GM23338 (cell line): ENCODE measurements at regions not wholly inside any gene's neighbourhood (a gene's known extent, or its start where the extent isn't known, plus 50 kb on each side); places are given as distances from the start of the nearest gene placed in this dataset.

Experiments used
- ATAC-seq: fragments of 200-7000 bp; cut with Tn5 transposase; 3 replicates; pipeline ENCODE4 v1.9.1; 2020
- DNase-seq: peaks from one replicate; pipeline ENCODE4 v3.0.0-alpha.2; 2015; ENCODE audit warnings: low spot score
- H2AFZ ChIP-seq: fragments of 200-600 bp; sonication (generic); 2 replicates; pipeline ENCODE4 v1.8.0; 2016; ENCODE audit warnings: antibody characterized with exemption, mild to moderate bottlenecking, moderate library complexity
- H3F3A ChIP-seq: fragments of 200-600 bp; sonication (generic); replicated peaks from 2 replicates; pipeline ENCODE4 v1.8.0; 2017; ENCODE audit warnings: antibody characterized with exemption, mixed run types, low read depth
- H3K27ac ChIP-seq: fragments of 200-600 bp; sonication (generic); 2 replicates; pipeline ENCODE4 v1.6.1; 2016; ENCODE audit warnings: low read depth
- H3K27me3 ChIP-seq: fragments of 200-600 bp; sonication (generic); 2 replicates; pipeline ENCODE4 v1.8.0; 2016; ENCODE audit warnings: mild to moderate bottlenecking, mixed run types, moderate library complexity; ENCODE audit not compliant: insufficient read depth
- H3K36me3 ChIP-seq: fragments of 200-600 bp; sonication (generic); 2 replicates; pipeline ENCODE4 v1.8.0; 2016; ENCODE audit warnings: mild to moderate bottlenecking; ENCODE audit not compliant: insufficient read depth
- H3K4me1 ChIP-seq: fragments of 200-600 bp; sonication (generic); 2 replicates; pipeline ENCODE4 v1.8.0; 2016; ENCODE audit warnings: mild to moderate bottlenecking, moderate library complexity; ENCODE audit not compliant: insufficient read depth
- H3K4me2 ChIP-seq: fragments of 200-600 bp; sonication (generic); 2 replicates; pipeline ENCODE4 v1.7.1; 2017; ENCODE audit warnings: mixed run types
- H3K4me3 ChIP-seq: fragments of 200-600 bp; sonication (generic); 2 replicates; pipeline ENCODE4 v1.6.1; 2016; ENCODE audit warnings: mixed run types
- H3K79me2 ChIP-seq: fragments of 200-600 bp; sonication (generic); replicated peaks from 2 replicates; pipeline ENCODE4 v1.8.0; 2017; ENCODE audit warnings: mild to moderate bottlenecking; ENCODE audit not compliant: insufficient read depth
- H3K9me2 ChIP-seq: fragments of 200-600 bp; sonication (generic); 2 replicates; pipeline ENCODE4 v1.8.0; 2017; ENCODE audit not compliant: insufficient read depth
- H4K20me1 ChIP-seq: fragments of 200-600 bp; sonication (generic); replicated peaks from 2 replicates; pipeline ENCODE4 v1.8.0; 2017; ENCODE audit warnings: mild to moderate bottlenecking; ENCODE audit not compliant: insufficient read depth
- H3K27ac Mint-ChIP-seq: 2 replicates; pipeline ENCODE4 v1.8.0; 2020; ENCODE audit warnings: inconsistent platforms, mild to moderate bottlenecking, moderate library complexity, mixed read lengths
- H3K27me3 Mint-ChIP-seq: 3 replicates; pipeline ENCODE4 v1.8.0; 2022; ENCODE audit warnings: low read depth, mild to moderate bottlenecking, moderate library complexity, mixed read lengths, inconsistent platforms; ENCODE audit not compliant: insufficient read depth, poor library complexity
- H3K36me3 Mint-ChIP-seq: 3 replicates; pipeline ENCODE4 v1.8.0; 2021; ENCODE audit warnings: low read depth, mild to moderate bottlenecking, inconsistent platforms, moderate library complexity, mixed read lengths
- H3K4me1 Mint-ChIP-seq: 3 replicates; pipeline ENCODE4 v1.8.0; 2020; ENCODE audit warnings: mild to moderate bottlenecking, inconsistent platforms, mixed read lengths
- H3K4me3 Mint-ChIP-seq: 3 replicates; pipeline ENCODE4 v1.8.0; 2021; ENCODE audit warnings: moderate library complexity, mild to moderate bottlenecking, inconsistent platforms, mixed read lengths
- H3K9me3 Mint-ChIP-seq: 3 replicates; pipeline ENCODE4 v1.8.0; 2020; ENCODE audit warnings: moderate library complexity, mild to moderate bottlenecking, inconsistent platforms, mixed read lengths
- CREB1 ChIP-seq: fragments of 250-450 bp; sonication (Bioruptor Pico); IDR thresholded peaks from 2 replicates; pipeline ENCODE4 v1.5.0; 2020; ENCODE audit warnings: low read depth, mild to moderate bottlenecking, moderate library complexity
- CTCF ChIP-seq, 2 experiments: fragments of 200-600 bp in 1 of 2; sonication (generic) in 1 of 2; conservative IDR thresholded peaks; 2 replicates each; pipeline versions ENCODE4 v1.5.1 to v1.6.1; 2016 to 2017; ENCODE audit warnings: antibody characterized with exemption in 2 of 2, low read depth in 2 of 2, mild to moderate bottlenecking in 2 of 2, moderate library complexity in 1 of 2
- ETS1 ChIP-seq: IDR thresholded peaks from 2 replicates; pipeline ENCODE4 v1.6.1; 2016; ENCODE audit warnings: antibody characterized with exemption
- EZH2 ChIP-seq: fragments of 200-600 bp; sonication (generic); IDR thresholded peaks from one replicate; pipeline ENCODE4 v1.8.0; 2017; ENCODE audit warnings: antibody characterized with exemption, mild to moderate bottlenecking, low read depth; ENCODE audit not compliant: unreplicated experiment
- EZH2phosphoT487 ChIP-seq: fragments of 200-600 bp; sonication (generic); IDR thresholded peaks from one replicate; pipeline ENCODE4 v1.8.1; 2018; ENCODE audit warnings: antibody characterized with exemption; ENCODE audit not compliant: unreplicated experiment
- JUNB ChIP-seq: IDR thresholded peaks from one replicate; pipeline ENCODE4 v1.6.1; 2016; ENCODE audit warnings: antibody characterized with exemption; ENCODE audit not compliant: unreplicated experiment
- NANOG ChIP-seq: IDR thresholded peaks from 2 replicates; pipeline ENCODE4 v1.6.1; 2016; ENCODE audit warnings: antibody characterized with exemption, borderline replicate concordance
- POLR2AphosphoS5 ChIP-seq: IDR thresholded peaks from 2 replicates; pipeline ENCODE4 v1.6.1; 2016; ENCODE audit warnings: antibody characterized with exemption, low read depth
- REST ChIP-seq: IDR thresholded peaks from one replicate; pipeline ENCODE4 v1.6.1; 2018; ENCODE audit warnings: antibody characterized with exemption; ENCODE audit not compliant: unreplicated experiment
- STAT1 ChIP-seq: IDR thresholded peaks from one replicate; pipeline ENCODE4 v1.6.1; 2016; ENCODE audit warnings: antibody characterized with exemption; ENCODE audit not compliant: unreplicated experiment
- ZNF114 ChIP-seq: fragments of 250-450 bp; sonication (Bioruptor Pico); IDR thresholded peaks from 2 replicates; pipeline ENCODE4 v1.5.0; 2020; ENCODE audit warnings: mild to moderate bottlenecking, moderate library complexity
- ZNF331 ChIP-seq: fragments of 250-450 bp; sonication (Bioruptor Pico); IDR thresholded peaks from 2 replicates; pipeline ENCODE4 v1.5.0; 2020; ENCODE audit warnings: low read depth, mild to moderate bottlenecking, moderate library complexity

- DNase-seq: no peak
These were observed 176.7 kb downstream of the MED10 start for GRCh38 chr5:6201631-6202030.

GRCh38 chr5:6198531-6198930, 179.8 kb downstream of the MED10 start:
- peaks cover 25% of the 10 kb centered on the region for H3K4me1 Mint-ChIP-seq
- no peak overlapping the region for H3K4me3 Mint-ChIP-seq
- no peaks in the 10 kb centered on the region for H3K36me3 ChIP-seq
- H3K27me3 ChIP-seq: no peaks in the 10 kb centered on the region
- H3K36me3 Mint-ChIP-seq: peaks cover 2% of the 10 kb centered on the region; the same call in 1 of the 3 replicates
- H3K27ac ChIP-seq: no peak overlapping the region
- no peak overlapping the region for H2AFZ ChIP-seq
- no peak overlapping the region for H3K27ac Mint-ChIP-seq
- no peaks in the 10 kb centered on the region for H3K9me2 ChIP-seq
- H3K79me2 ChIP-seq: no peaks in the 10 kb centered on the region
- DNase-seq (no peak), ATAC-seq (no peak)
- no peaks in the 10 kb centered on the region for H3F3A ChIP-seq
- H3K4me3 ChIP-seq: no peak overlapping the region
- 0 out of 2 replicates have a peak, but pooled peaks cover 10% of the 10 kb centered on the region for H3K4me1 ChIP-seq
- TF ChIP-seq REST (no peak), EZH2phosphoT487 (no peak), CTCF (conservative IDR thresholded peaks at IDR 0.05; ENCODE audit: low read depth in 2 of 2) (no peak), ZNF114 (CRISPR knock-in tag) (no peak), EZH2 (no peak), STAT1 (no peak), NANOG (no peak), ZNF331 (CRISPR knock-in tag) (no peak), ETS1 (no peak), POLR2AphosphoS5 (no peak), JUNB (no peak)
- H3K27me3 Mint-ChIP-seq: peaks cover 5% of the 10 kb centered on the region
- H3K9me3 Mint-ChIP-seq: peaks cover 9% of the 10 kb centered on the region
- H4K20me1 ChIP-seq: no peaks in the 10 kb centered on the region
- H3K4me2 ChIP-seq: no peak overlapping the region

More at GRCh38 chr5:6201631-6202030, 176.7 kb downstream of the MED10 start:
- peaks cover 19% of the 10 kb centered on the region for H3K9me3 Mint-ChIP-seq
- H3K79me2 ChIP-seq: no peaks in the 10 kb centered on the region
- no peaks in the 10 kb centered on the region for H3K27me3 ChIP-seq
- peaks cover 2% of the 10 kb centered on the region; the same call in 1 of the 3 replicates for H3K36me3 Mint-ChIP-seq
- H3F3A ChIP-seq: no peaks in the 10 kb centered on the region
- no peaks in the 10 kb centered on the region for H3K27me3 Mint-ChIP-seq
- no peak overlapping the region for H3K4me3 Mint-ChIP-seq
- H2AFZ ChIP-seq: no peak overlapping the region
- H3K4me2 ChIP-seq: no peak overlapping the region
- 0 out of 2 replicates have a peak, but pooled peaks cover 3% of the 10 kb centered on the region for H3K4me1 ChIP-seq
- no peaks in the 10 kb centered on the region for H4K20me1 ChIP-seq
- H3K4me1 Mint-ChIP-seq: peaks cover 15% of the 10 kb centered on the region
- H3K9me2 ChIP-seq: no peaks in the 10 kb centered on the region; the same call in 1 of the 2 replicates
- H3K27ac ChIP-seq: no peak overlapping the region
- no peak for ATAC-seq
- no peak overlapping the region for H3K27ac Mint-ChIP-seq
- TF ChIP-seq CREB1 (no peak), POLR2AphosphoS5 (no peak), ZNF331 (CRISPR knock-in tag) (no peak), EZH2 (no peak)
- H3K36me3 ChIP-seq: no peaks in the 10 kb centered on the region
- no peak overlapping the region for H3K4me3 ChIP-seq
